Endodermal cell (in vitro differentiated cells): ENCODE measurements at regions not wholly inside any gene's neighbourhood (a gene's known extent, or its start where the extent isn't known, plus 50 kb on each side); places are given as distances from the start of the nearest gene placed in this dataset.
A peak's percentile ranks its signal among the peaks of the same experiment; 100 is the strongest.

Experiments used
- DNase-seq: peaks from one replicate; pipeline ENCODE4 v3.0.0-alpha.2; 2017
- H3K27ac ChIP-seq: 2 replicates; pipeline ENCODE4 v1.5.1; 2013; ENCODE audit warnings: mild to moderate bottlenecking, low read depth, low read length, moderate library complexity
- H3K27me3 ChIP-seq: 2 replicates; pipeline ENCODE4 v1.6.1; 2013; ENCODE audit warnings: mild to moderate bottlenecking, low read length, moderate library complexity; ENCODE audit not compliant: insufficient read depth, control insufficient read depth, poor library complexity, severe bottlenecking
- H3K36me3 ChIP-seq: 2 replicates; pipeline ENCODE4 v1.7.0; 2013; ENCODE audit warnings: mild to moderate bottlenecking, low read length, moderate library complexity; ENCODE audit not compliant: control insufficient read depth, insufficient read depth
- H3K4me1 ChIP-seq: one replicate; pipeline ENCODE4 v1.7.0; 2013; ENCODE audit warnings: low read length; ENCODE audit not compliant: control insufficient read depth, insufficient read depth
- H3K4me3 ChIP-seq: 2 replicates; pipeline ENCODE4 v1.5.1; 2013; ENCODE audit warnings: mild to moderate bottlenecking, low read length, moderate library complexity
- H3K9ac ChIP-seq: 2 replicates; pipeline ENCODE4 v1.6.1; 2013; ENCODE audit warnings: mild to moderate bottlenecking, low read length, moderate library complexity; ENCODE audit not compliant: poor library complexity, severe bottlenecking; ENCODE audit errors: extremely low read depth
- H3K9me3 ChIP-seq: 2 replicates; pipeline ENCODE4 v1.6.1; 2013; ENCODE audit warnings: mild to moderate bottlenecking, low read length, moderate library complexity; ENCODE audit not compliant: control insufficient read depth
- H3K27ac Mint-ChIP-seq: 2 replicates; pipeline ENCODE4 v1.8.0; 2020; ENCODE audit warnings: mixed read lengths
- H3K27me3 Mint-ChIP-seq: 2 replicates; pipeline ENCODE4 v1.8.0; 2021; ENCODE audit warnings: mild to moderate bottlenecking, mixed read lengths; ENCODE audit not compliant: insufficient read depth
- H3K36me3 Mint-ChIP-seq: 2 replicates; pipeline ENCODE4 v1.8.0; 2020; ENCODE audit warnings: low read depth, mixed read lengths
- H3K4me1 Mint-ChIP-seq: 2 replicates; pipeline ENCODE4 v1.8.0; 2020; ENCODE audit warnings: mixed read lengths
- H3K4me3 Mint-ChIP-seq: 2 replicates; pipeline ENCODE4 v1.8.0; 2020; ENCODE audit warnings: mild to moderate bottlenecking, moderate library complexity, mixed read lengths
- H3K9me3 Mint-ChIP-seq: 2 replicates; pipeline ENCODE4 v1.8.0; 2020; ENCODE audit warnings: mild to moderate bottlenecking, mixed read lengths
- WGBS, 2 experiments: methylation state at CpG; one replicate each; pipeline versions ENCODE4 v1.1.5 to v1.1.7; 2013; ENCODE audit warnings: missing lambda C conversion rate in 2 of 2, mixed read lengths in 1 of 2; ENCODE audit not compliant: insufficient coverage in 1 of 2, insufficient read length in 1 of 2; 5-methylcytosine and 5-hydroxymethylcytosine counted together
- TF ChIP-seq, protein P1 (sequence below): fragments of 200-600 bp; sonication (generic); conservative IDR thresholded peaks from 2 replicates; pipeline ENCODE4 v1.5.0; 2021; ENCODE audit warnings: antibody characterized with exemption, mild to moderate bottlenecking

GRCh38 chr13:91211510-91211909 is 136.0 kb upstream of the MIR17HG start:
- Mint-ChIP-seq H3K9me3 (peaks cover 5% of the 10 kb centered on the region), H3K27ac (no peak overlapping the region), H3K27me3 (no peaks in the 10 kb centered on the region), H3K36me3 (no peaks in the 10 kb centered on the region), H3K4me3 (no peak overlapping the region), H3K4me1 (peaks cover 34% of the 10 kb centered on the region)
- Histone ChIP-seq H3K36me3 (no peaks in the 10 kb centered on the region), H3K4me3 (peak overlapping the region; percentile 2), H3K9ac (no peak overlapping the region), H3K27ac (no peak overlapping the region), H3K27me3 (no peaks in the 10 kb centered on the region), H3K9me3 (peaks cover 16% of the 10 kb centered on the region), H3K4me1 (no peaks in the 10 kb centered on the region)
- TF ChIP-seq, protein P1, sequence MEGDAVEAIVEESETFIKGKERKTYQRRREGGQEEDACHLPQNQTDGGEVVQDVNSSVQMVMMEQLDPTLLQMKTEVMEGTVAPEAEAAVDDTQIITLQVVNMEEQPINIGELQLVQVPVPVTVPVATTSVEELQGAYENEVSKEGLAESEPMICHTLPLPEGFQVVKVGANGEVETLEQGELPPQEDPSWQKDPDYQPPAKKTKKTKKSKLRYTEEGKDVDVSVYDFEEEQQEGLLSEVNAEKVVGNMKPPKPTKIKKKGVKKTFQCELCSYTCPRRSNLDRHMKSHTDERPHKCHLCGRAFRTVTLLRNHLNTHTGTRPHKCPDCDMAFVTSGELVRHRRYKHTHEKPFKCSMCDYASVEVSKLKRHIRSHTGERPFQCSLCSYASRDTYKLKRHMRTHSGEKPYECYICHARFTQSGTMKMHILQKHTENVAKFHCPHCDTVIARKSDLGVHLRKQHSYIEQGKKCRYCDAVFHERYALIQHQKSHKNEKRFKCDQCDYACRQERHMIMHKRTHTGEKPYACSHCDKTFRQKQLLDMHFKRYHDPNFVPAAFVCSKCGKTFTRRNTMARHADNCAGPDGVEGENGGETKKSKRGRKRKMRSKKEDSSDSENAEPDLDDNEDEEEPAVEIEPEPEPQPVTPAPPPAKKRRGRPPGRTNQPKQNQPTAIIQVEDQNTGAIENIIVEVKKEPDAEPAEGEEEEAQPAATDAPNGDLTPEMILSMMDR, result no peak
- 83 to 100% methylated on average over 1 to 3 of the region's 3 CpGs for WGBS, 2 experiments
- DNase-seq, result no peak

- H3K9me3 ChIP-seq, result peaks cover 16% of the 10 kb centered on the region
- no peak overlapping the region for H3K9ac ChIP-seq
- TF ChIP-seq, protein P1, result no peak
- Mint-ChIP-seq H3K4me3 (no peak overlapping the region), H3K9me3 (peaks cover 5% of the 10 kb centered on the region), H3K4me1 (peaks cover 42% of the 10 kb centered on the region), H3K36me3 (no peaks in the 10 kb centered on the region), H3K27ac (no peak overlapping the region), H3K27me3 (no peaks in the 10 kb centered on the region)
- 51 to 79% methylated on average over 4 to 5 of the region's 5 CpGs for WGBS, 2 experiments
- no peaks in the 10 kb centered on the region for H3K27me3 ChIP-seq
- no peak for DNase-seq
- no peaks in the 10 kb centered on the region for H3K36me3 ChIP-seq
- no peak overlapping the region for H3K27ac ChIP-seq
- peak overlapping the region; percentile 9 for H3K4me3 ChIP-seq
- H3K4me1 ChIP-seq, result no peaks in the 10 kb centered on the region
Observed at GRCh38 chr13:91212231-91212630, 135.3 kb upstream of the MIR17HG start.

- 82 to 94% methylated on average over 1 to 2 of the region's 2 CpGs for WGBS, 2 experiments
- H3K27ac ChIP-seq, result no peak overlapping the region
- no peak overlapping the region for H3K4me3 ChIP-seq
- H3K36me3 ChIP-seq, result no peaks in the 10 kb centered on the region
- Mint-ChIP-seq H3K36me3 (no peaks in the 10 kb centered on the region), H3K4me3 (no peak overlapping the region), H3K9me3 (peaks cover 5% of the 10 kb centered on the region), H3K4me1 (peaks cover 47% of the 10 kb centered on the region), H3K27me3 (no peaks in the 10 kb centered on the region), H3K27ac (no peak overlapping the region)
- no peak overlapping the region for H3K9ac ChIP-seq
- TF ChIP-seq, protein P1, result no peak
- H3K9me3 ChIP-seq, result peaks cover 16% of the 10 kb centered on the region
- H3K4me1 ChIP-seq, result no peaks in the 10 kb centered on the region
- DNase-seq, result no peak
- no peaks in the 10 kb centered on the region for H3K27me3 ChIP-seq
Observed at GRCh38 chr13:91214031-91214430, 133.5 kb upstream of the MIR17HG start.
